H1 (cell line): ENCODE measurements at regions not wholly inside any gene's neighbourhood (a gene's known extent, or its start where the extent isn't known, plus 50 kb on each side); places are given as distances from the start of the nearest gene placed in this dataset.

Experiments used
- CTCF ChIA-PET: fragments of 300-600 bp; sonication (Branson Sonifier 250); formaldehyde crosslinking; loops from one replicate; lab custom pipeline; 2021; ENCODE audit not compliant: partially characterized antibody; lab: Charles Lee
- POLR2A ChIA-PET: fragments of 300-600 bp; sonication (Branson Sonifier 250); formaldehyde crosslinking; loops from one replicate; lab custom pipeline; 2021; ENCODE audit warnings: inconsistent platforms; ENCODE audit not compliant: partially characterized antibody; lab: Charles Lee
- DNase-seq, 2 experiments: peaks; one replicate each; pipeline versions ENCODE4 v3.0.0 to v3.0.0-alpha.2; 2010 to 2022; ENCODE audit warnings: low spot score in 2 of 2, low read depth in 1 of 2, mixed read lengths in 1 of 2
- FAIRE-seq: peaks from 2 replicates; lab custom pipeline; 2011; peaks lifted over from hg19 to GRCh38; lab: Jason Lieb, UNC
- H2AFZ ChIP-seq: 2 replicates; pipeline ENCODE4 v1.8.1; 2012; ENCODE audit warnings: low read length, inconsistent platforms
- H2AK5ac ChIP-seq: 2 replicates; pipeline ENCODE4 v1.6.1; 2013; ENCODE audit warnings: low read depth, low read length
- H2BK120ac ChIP-seq: replicated peaks from 2 replicates; pipeline ENCODE3; 2013; ENCODE audit warnings: low read depth, low read length, inconsistent platforms
- H2BK12ac ChIP-seq: 2 replicates; pipeline ENCODE4 v1.6.1; 2013; ENCODE audit warnings: low read depth, low read length
- H2BK15ac ChIP-seq: 2 replicates; pipeline ENCODE4 v1.6.1; 2013; ENCODE audit warnings: low read length
- H2BK20ac ChIP-seq: 2 replicates; pipeline ENCODE4 v1.6.1; 2013; ENCODE audit warnings: low read length
- H2BK5ac ChIP-seq: 2 replicates; pipeline ENCODE4 v1.6.1; 2013; ENCODE audit warnings: low read depth, low read length
- H3K14ac ChIP-seq: 2 replicates; pipeline ENCODE4 v1.6.1; 2013; ENCODE audit warnings: inconsistent platforms; ENCODE audit not compliant: insufficient read length
- H3K18ac ChIP-seq: 2 replicates; pipeline ENCODE4 v1.6.1; 2013; ENCODE audit warnings: low read length; ENCODE audit errors: extremely low read depth
- H3K23ac ChIP-seq: 2 replicates; pipeline ENCODE4 v1.6.1; 2013; ENCODE audit warnings: inconsistent platforms; ENCODE audit not compliant: insufficient read length
- H3K23me2 ChIP-seq: 2 replicates; pipeline ENCODE4 v1.6.1; 2013; ENCODE audit warnings: low read depth, low read length
- H3K27ac ChIP-seq: 2 replicates; pipeline ENCODE4 v1.6.1; 2011; ENCODE audit warnings: low read depth, low read length, inconsistent platforms
- H3K27me3 ChIP-seq, 4 experiments: replicated peaks in 1 of 4; 1 replicate in 1 of 4; 2 replicates in 3 of 4; pipeline versions ENCODE4 v1.6.1 to v1.8.1; 2011 to 2013; ENCODE audit warnings: low read length in 3 of 4, mild to moderate bottlenecking in 3 of 4, inconsistent platforms in 2 of 4, mixed read lengths in 2 of 4, moderate library complexity in 1 of 4; ENCODE audit not compliant: control insufficient read depth in 3 of 4, insufficient read depth in 3 of 4; ENCODE audit errors: extremely low read depth in 1 of 4
- H3K36me3 ChIP-seq, 4 experiments: 2 replicates each; pipeline versions ENCODE4 v1.6.1 to v1.8.1; 2011 to 2013; ENCODE audit warnings: mild to moderate bottlenecking in 4 of 4, low read length in 3 of 4, moderate library complexity in 2 of 4, control low read depth in 1 of 4, inconsistent platforms in 1 of 4; ENCODE audit not compliant: insufficient read depth in 4 of 4, control insufficient read depth in 2 of 4
- H3K4ac ChIP-seq: replicated peaks from 2 replicates; pipeline ENCODE3; 2013; ENCODE audit warnings: low read length, low read depth, mixed read lengths, inconsistent platforms; ENCODE audit not compliant: insufficient read length
- H3K4me1 ChIP-seq, 4 experiments: replicated peaks in 1 of 4; 1 replicate in 1 of 4; 2 replicates in 3 of 4; pipeline versions ENCODE4 v1.6.1 to v1.8.1; 2011 to 2013; ENCODE audit warnings: low read length in 3 of 4, inconsistent platforms in 2 of 4, mixed read lengths in 1 of 4; ENCODE audit not compliant: insufficient read depth in 4 of 4, control insufficient read depth in 3 of 4
- H3K4me2 ChIP-seq, 2 experiments: 2 replicates each; pipeline versions ENCODE4 v1.6.1 to v1.8.1; 2011 to 2013; ENCODE audit warnings: low read depth in 2 of 2, low read length in 2 of 2, control low read depth in 1 of 2, inconsistent platforms in 1 of 2, mild to moderate bottlenecking in 1 of 2; ENCODE audit not compliant: insufficient read depth in 1 of 2
- H3K4me3 ChIP-seq, 4 experiments: fragments of 200-600, 300-600 bp in 1 of 4; sonication (generic), shearing (Covaris generic), sonication (Bioruptor Twin) in 1 of 4; 2 replicates each; pipeline versions ENCODE4 v1.5.1 to v1.8.1; 2011 to 2016; ENCODE audit warnings: low read length in 4 of 4, low read depth in 3 of 4, control low read depth in 2 of 4, inconsistent platforms in 2 of 4, mild to moderate bottlenecking in 2 of 4, mixed read lengths in 1 of 4, moderate library complexity in 1 of 4; ENCODE audit not compliant: insufficient read depth in 2 of 4; ENCODE audit errors: extremely low read depth in 1 of 4
- H3K56ac ChIP-seq: replicated peaks from 2 replicates; pipeline ENCODE3; 2013; ENCODE audit warnings: low read depth, mild to moderate bottlenecking, mixed read lengths, low read length, inconsistent platforms; ENCODE audit not compliant: insufficient read length
- H3K79me1 ChIP-seq: 2 replicates; pipeline ENCODE4 v1.6.1; 2013; ENCODE audit warnings: low read depth, low read length, control low read depth
- H3K79me2 ChIP-seq, 2 experiments: 2 replicates each; pipeline versions ENCODE4 v1.6.1 to v1.8.1; 2012 to 2013; ENCODE audit warnings: low read length in 2 of 2, mild to moderate bottlenecking in 2 of 2, inconsistent platforms in 1 of 2; ENCODE audit not compliant: insufficient read depth in 2 of 2, control insufficient read depth in 1 of 2
- H3K9ac ChIP-seq, 4 experiments: replicated peaks in 1 of 4; 1 replicate in 1 of 4; 2 replicates in 3 of 4; pipeline versions ENCODE4 v1.6.1 to v1.8.1; 2011 to 2013; ENCODE audit warnings: low read depth in 3 of 4, low read length in 3 of 4, control low read depth in 2 of 4, mild to moderate bottlenecking in 2 of 4, moderate library complexity in 2 of 4, inconsistent platforms in 1 of 4; ENCODE audit errors: extremely low read depth in 1 of 4
- H3K9me3 ChIP-seq, 2 experiments: 2 replicates each; pipeline versions ENCODE4 v1.6.1 to v1.8.1; 2012 to 2013; ENCODE audit warnings: mild to moderate bottlenecking in 2 of 2, moderate library complexity in 2 of 2, control low read depth in 1 of 2, inconsistent platforms in 1 of 2, low read depth in 1 of 2, low read length in 1 of 2, mixed read lengths in 1 of 2; ENCODE audit not compliant: insufficient read depth in 2 of 2
- H4K20me1 ChIP-seq, 2 experiments: replicated peaks in 1 of 2; 2 replicates each; pipeline versions ENCODE3 to v1.8.1; 2011 to 2013; ENCODE audit warnings: inconsistent platforms in 2 of 2, low read length in 2 of 2, mild to moderate bottlenecking in 1 of 2; ENCODE audit not compliant: insufficient read depth in 2 of 2, control insufficient read depth in 1 of 2
- H4K5ac ChIP-seq: 2 replicates; pipeline ENCODE4 v1.6.1; 2013; ENCODE audit warnings: low read length, low read depth, mixed read lengths, inconsistent platforms; ENCODE audit not compliant: insufficient read length
- H4K8ac ChIP-seq: 2 replicates; pipeline ENCODE4 v1.8.0; 2013; ENCODE audit warnings: mild to moderate bottlenecking, moderate library complexity, low read length, inconsistent platforms; ENCODE audit not compliant: insufficient read depth; ENCODE audit errors: extremely low read depth
- H4K91ac ChIP-seq: replicated peaks from 2 replicates; pipeline ENCODE3; 2013; ENCODE audit warnings: low read length, mixed read lengths, inconsistent platforms; ENCODE audit not compliant: insufficient read length
- ASH2L ChIP-seq: fragments of 200-600, 300-600 bp; sonication (generic); IDR thresholded peaks from one replicate; pipeline ENCODE4 v1.7.1; 2017; ENCODE audit warnings: low read length
- CBX5 ChIP-seq: fragments of 300-800, 300-1000 bp; sonication (generic); IDR thresholded peaks from 2 replicates; pipeline ENCODE4 v1.7.1; 2016; ENCODE audit warnings: antibody characterized with exemption, low read length, low read depth
- CBX8 ChIP-seq: fragments of 300-800, 300-1000 bp; sonication (generic); IDR thresholded peaks from 2 replicates; pipeline ENCODE4 v1.7.1; 2016; ENCODE audit warnings: low read depth, low read length, borderline replicate concordance
- CHD2 ChIP-seq: IDR thresholded peaks from 2 replicates; pipeline ENCODE4 v1.6.1; 2012; ENCODE audit warnings: low read length, improper control_type of control experiment
- CREB1 ChIP-seq: IDR thresholded peaks from 2 replicates; pipeline ENCODE4 v1.6.1; 2012; ENCODE audit warnings: inconsistent platforms
- CTBP2 ChIP-seq: IDR thresholded peaks from 2 replicates; pipeline ENCODE4 v1.7.0; 2011; ENCODE audit warnings: borderline replicate concordance, mild to moderate bottlenecking, moderate library complexity, mixed read lengths, low read length; ENCODE audit not compliant: insufficient read depth, insufficient read length
- E2F6 ChIP-seq: IDR thresholded peaks from 2 replicates; pipeline ENCODE4 v1.6.1; 2012; ENCODE audit warnings: inconsistent platforms
- JUND ChIP-seq: IDR thresholded peaks from 2 replicates; pipeline ENCODE4 v1.6.1; 2011; ENCODE audit warnings: mild to moderate bottlenecking, improper control_type of control experiment, low read length
- MAX ChIP-seq: IDR thresholded peaks from 2 replicates; pipeline ENCODE4 v1.6.1; 2012; ENCODE audit warnings: inconsistent platforms
- RFX5 ChIP-seq: IDR thresholded peaks from 2 replicates; pipeline ENCODE4 v1.6.1; 2011; ENCODE audit warnings: low read depth, low read length, improper control_type of control experiment, borderline replicate concordance
- SIN3A ChIP-seq, 2 experiments: IDR thresholded peaks in 1 of 2; conservative IDR thresholded peaks in 1 of 2; 2 replicates each; pipeline ENCODE4 v1.6.1; 2011 to 2012; ENCODE audit warnings: low read length in 2 of 2, improper control_type of control experiment in 1 of 2, low read depth in 1 of 2, mild to moderate bottlenecking in 1 of 2
- SUZ12 ChIP-seq: fragments of 200-600 bp; sonication (generic); IDR thresholded peaks from 2 replicates; pipeline ENCODE4 v1.6.1; 2012; ENCODE audit warnings: mild to moderate bottlenecking, inconsistent platforms, low read length, moderate library complexity, mixed read lengths
- TCF12 ChIP-seq: IDR thresholded peaks from 2 replicates; pipeline ENCODE4 v1.6.1; 2011; ENCODE audit warnings: low read depth, mild to moderate bottlenecking, low read length
- TEAD4 ChIP-seq: IDR thresholded peaks from 2 replicates; pipeline ENCODE4 v1.6.1; 2012; ENCODE audit warnings: low read depth, low read length, inconsistent platforms, mixed read lengths
- WGBS, 2 experiments: shearing (Covaris generic) in 1 of 2; methylation state at CpG; one replicate each; pipeline versions ENCODE4 v1.1.6 to v1.1.7; 2013 to 2015; ENCODE audit warnings: low lambda C conversion rate in 2 of 2, mixed read lengths in 2 of 2, inconsistent platforms in 1 of 2, low coverage in 1 of 2, missing lambda C conversion rate in 1 of 2; ENCODE audit not compliant: insufficient replicate concordance in 2 of 2, insufficient coverage in 1 of 2, insufficient read length in 1 of 2; ENCODE audit errors: extremely low coverage in 1 of 2, missing lambda C conversion rate in 1 of 2; 5-methylcytosine and 5-hydroxymethylcytosine counted together

GRCh38 chrX:142686206-142686605, 339.5 kb upstream of the SPANXN4 start:
- Histone ChIP-seq H2BK20ac (no peak overlapping the region), H2AK5ac (no peak overlapping the region), H2BK12ac (no peak overlapping the region), H3K18ac (no peak overlapping the region), H3K27ac (no peak overlapping the region), H3K9ac (no peak overlapping the region), H3K36me3 (no peaks in the 10 kb centered on the region), H3K27me3 (no peaks in the 10 kb centered on the region), H3K4me2 (peak overlapping the region in 1 of 2 experiments; percentile 21; a peak in 1 of 4 replicates), H4K8ac (no peak overlapping the region), H2BK15ac (no peak overlapping the region), H3K56ac (no peak overlapping the region), H2BK5ac (no peak overlapping the region), H2AFZ (no peak overlapping the region), H3K4me1 (peaks cover 0 to 5% (median 0%) of the 10 kb centered on the region in 4 experiments; a peak in 1 of 7 replicates), H4K20me1 (no peaks in the 10 kb centered on the region), H4K5ac (no peak overlapping the region), H2BK120ac (no peak overlapping the region), H3K23me2 (no peaks in the 10 kb centered on the region), H3K4ac (no peak overlapping the region), H3K79me2 (no peaks in the 10 kb centered on the region), H3K9me3 (no peaks in the 10 kb centered on the region), H3K23ac (no peak overlapping the region)
- DNase-seq (no peak), FAIRE-seq (no peak)
- 100% methylated on average over 1 of the region's 1 CpG; no CpG with 5 or more reads in 1 of the 2 experiments for WGBS, 2 experiments
- TF ChIP-seq E2F6 = no peak
- TF ChIP-seq CTBP2 = no peak
- TF ChIP-seq ASH2L = no peak
- TF ChIP-seq TEAD4 = no peak
- no peak for TF ChIP-seq SUZ12
- TF ChIP-seq JUND = no peak
- TF ChIP-seq CREB1 = no peak
- no peak for TF ChIP-seq CHD2
- no peak for TF ChIP-seq SIN3A (conservative IDR thresholded peaks at IDR 0.05 in 1 of 2, IDR thresholded peaks at IDR 0.05 in 1 of 2; ENCODE audit: low read depth in 1 of 2, low read length in 2 of 2)
- TF ChIP-seq RFX5 = no peak
- TF ChIP-seq TCF12 = no peak
- no peak for TF ChIP-seq CBX5
- no peak for TF ChIP-seq CBX8
- TF ChIP-seq MAX = no peak
- TF ChIP-seq, all 59 proteins: peak for 0
- no peak overlapping the region for H3K4me3 ChIP-seq
- ChIA-PET POLR2A (no interaction called here), CTCF (no interaction called here)
- no peak overlapping the region for H3K14ac ChIP-seq
- H4K91ac ChIP-seq = no peak overlapping the region
- no peaks in the 10 kb centered on the region for H3K79me1 ChIP-seq
